Ovary (tissue), 7 donors: ENCODE measurements at regions not wholly inside any gene's neighbourhood (a gene's known extent, or its start where the extent isn't known, plus 50 kb on each side); places are given as distances from the start of the nearest gene placed in this dataset.

Experiments used
- DNase-seq, 5 donors: peaks; one replicate each; pipeline ENCODE4 v3.0.0-alpha.2; 2019 to 2020
- H3K27ac ChIP-seq, 2 donors: fragments of 200-600 bp; one replicate each; pipeline versions ENCODE4 v1.5.1 to v1.8.0; 2019 to 2022
- H3K27me3 ChIP-seq: fragments of 200-600 bp; one replicate; pipeline ENCODE4 v1.8.0; 2022
- H3K36me3 ChIP-seq: fragments of 200-600 bp; sonication (generic); one replicate; pipeline ENCODE4 v1.5.1; 2019
- H3K4me1 ChIP-seq: one replicate; pipeline ENCODE4 v1.8.1; 2013; ENCODE audit warnings: mild to moderate bottlenecking, moderate library complexity; ENCODE audit not compliant: insufficient read depth
- H3K4me3 ChIP-seq: fragments of 200-600 bp; sonication (generic); one replicate; pipeline ENCODE4 v1.5.1; 2017
- H3K9me3 ChIP-seq, 2 donors: fragments of 200-600 bp in 1 of 2; sonication (generic) in 1 of 2; one replicate each; pipeline versions ENCODE4 v1.5.1 to v1.8.1; 2013 to 2019; ENCODE audit warnings: mild to moderate bottlenecking in 1 of 2, moderate library complexity in 1 of 2
- EP300 ChIP-seq: sonication (generic); formaldehyde crosslinking; IDR thresholded peaks from one replicate; pipeline ENCODE4 v1.6.1; 2017; ENCODE audit warnings: antibody characterized with exemption
- POLR2A ChIP-seq: fragments of 450-650 bp; IDR thresholded peaks from one replicate; pipeline ENCODE4 v1.6.1; 2017; ENCODE audit warnings: antibody characterized with exemption, mild to moderate bottlenecking, moderate library complexity
- WGBS, 3 donors: extraction: QIAGEN DNeasy Blood & Tissue Kit in 1 of 3; methylation state at CpG; one replicate each; pipeline versions ENCODE4 v1.1.5 to v1.1.7; 2013 to 2017; 5-methylcytosine and 5-hydroxymethylcytosine counted together
- intact Hi-C, 4 donors: fragments of 100-400 bp; cut with DNase I; formaldehyde crosslinking; loops; one replicate each; pipeline versions ENCODE4 v1.11.0 to v1.15.1; 2022 to 2023
- TF ChIP-seq, protein P1 (sequence below), 3 donors: fragments of 450-650 bp in 2 of 3; fragments of 200-600 bp in 1 of 3; IDR thresholded peaks; one replicate each; pipeline versions ENCODE4 v1.5.1 to v1.8.0; 2016 to 2022; ENCODE audit warnings: antibody characterized with exemption in 3 of 3, mild to moderate bottlenecking in 1 of 3
- donor health status: DM: no; HTN: no; CAD: no; lungs with moderate emphysema.
- donor health status: DM: no; HTN: no; CAD: no.
- donor health status: Bipolar disorder and iron deficiency.
- donor health status: DM: no; HTN: no; CAD: no.
- donor health status: DM: yes; HTN: yes; CAD: no.

DNA sequence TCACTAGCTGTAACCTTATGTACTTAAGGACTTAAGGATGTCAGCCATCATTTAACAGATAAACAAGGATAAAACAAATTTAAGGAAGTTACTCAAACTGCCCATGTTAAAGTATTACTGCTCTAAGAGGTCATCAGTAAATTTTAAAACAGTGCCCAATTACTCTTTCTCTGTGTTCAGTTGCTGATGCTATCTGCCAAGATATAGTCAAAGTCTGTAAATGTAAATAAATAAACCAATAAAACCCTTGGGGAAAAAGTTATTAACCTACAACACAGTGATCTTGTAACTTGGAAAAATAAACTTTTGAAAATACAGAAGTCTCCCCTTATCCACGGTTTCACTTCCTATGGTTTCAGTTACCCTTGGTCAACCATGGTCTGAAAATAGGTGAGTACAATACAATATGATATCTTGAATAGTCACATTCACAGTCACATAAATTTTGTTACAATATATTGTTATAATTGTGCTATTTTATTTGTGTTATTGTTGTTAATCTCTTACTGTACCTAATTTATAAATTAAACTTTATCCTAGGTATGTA, 501.8 kb downstream of the LMO4 start:
- no peaks in the 10 kb centered on the region for H3K36me3 ChIP-seq
- H3K27me3 ChIP-seq = no peaks in the 10 kb centered on the region
- H3K4me3 ChIP-seq = no peak overlapping the region
- WGBS, 3 donors = 82 to 88% (median 84%) methylated on average over 1 of the region's 1 CpG
- no peak overlapping the region for H3K27ac ChIP-seq
- TF ChIP-seq POLR2A (no peak), EP300 (no peak)
- TF ChIP-seq, protein P1, sequence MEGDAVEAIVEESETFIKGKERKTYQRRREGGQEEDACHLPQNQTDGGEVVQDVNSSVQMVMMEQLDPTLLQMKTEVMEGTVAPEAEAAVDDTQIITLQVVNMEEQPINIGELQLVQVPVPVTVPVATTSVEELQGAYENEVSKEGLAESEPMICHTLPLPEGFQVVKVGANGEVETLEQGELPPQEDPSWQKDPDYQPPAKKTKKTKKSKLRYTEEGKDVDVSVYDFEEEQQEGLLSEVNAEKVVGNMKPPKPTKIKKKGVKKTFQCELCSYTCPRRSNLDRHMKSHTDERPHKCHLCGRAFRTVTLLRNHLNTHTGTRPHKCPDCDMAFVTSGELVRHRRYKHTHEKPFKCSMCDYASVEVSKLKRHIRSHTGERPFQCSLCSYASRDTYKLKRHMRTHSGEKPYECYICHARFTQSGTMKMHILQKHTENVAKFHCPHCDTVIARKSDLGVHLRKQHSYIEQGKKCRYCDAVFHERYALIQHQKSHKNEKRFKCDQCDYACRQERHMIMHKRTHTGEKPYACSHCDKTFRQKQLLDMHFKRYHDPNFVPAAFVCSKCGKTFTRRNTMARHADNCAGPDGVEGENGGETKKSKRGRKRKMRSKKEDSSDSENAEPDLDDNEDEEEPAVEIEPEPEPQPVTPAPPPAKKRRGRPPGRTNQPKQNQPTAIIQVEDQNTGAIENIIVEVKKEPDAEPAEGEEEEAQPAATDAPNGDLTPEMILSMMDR (IDR thresholded peaks at IDR 0.05) = no peak
- DNase-seq = no peak
- no peaks in the 10 kb centered on the region for H3K4me1 ChIP-seq
- intact Hi-C loops = no loop called here
- H3K9me3 ChIP-seq = no peaks in the 10 kb centered on the region

DNA sequence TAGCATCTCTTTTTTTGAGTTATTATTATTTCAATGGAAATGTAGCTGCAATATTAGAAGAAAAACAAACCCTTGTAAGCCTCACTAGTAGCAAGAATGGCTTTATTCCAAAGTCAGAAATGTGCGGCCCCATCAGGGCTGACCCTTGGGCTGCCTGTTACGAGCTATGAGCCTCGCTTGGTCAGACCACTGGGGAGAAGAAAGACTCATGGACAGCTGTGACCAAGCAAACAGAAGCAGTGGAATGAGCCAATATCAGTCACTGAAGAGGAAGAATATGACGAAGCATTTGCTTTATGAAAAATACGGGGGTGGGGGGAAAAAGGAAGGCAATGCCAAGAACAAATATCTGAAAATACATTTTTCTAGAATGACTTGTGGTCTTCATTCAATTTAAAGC, 504.5 kb downstream of the LMO4 start:
- Histone ChIP-seq H3K9me3 (no peaks in the 10 kb centered on the region), H3K27me3 (no peaks in the 10 kb centered on the region), H3K4me3 (no peak overlapping the region), H3K36me3 (no peaks in the 10 kb centered on the region), H3K4me1 (no peaks in the 10 kb centered on the region), H3K27ac (no peak overlapping the region)
- 22 to 27% (median 25%) methylated on average over 5 of the region's 5 CpGs for WGBS, 3 donors
- intact Hi-C loops = no loop called here
- TF ChIP-seq EP300 (no peak), POLR2A (no peak)
- TF ChIP-seq, protein P1 (IDR thresholded peaks at IDR 0.05) = no peak
- peak in 1 of 5 donors; percentile 16 for DNase-seq

DNA sequence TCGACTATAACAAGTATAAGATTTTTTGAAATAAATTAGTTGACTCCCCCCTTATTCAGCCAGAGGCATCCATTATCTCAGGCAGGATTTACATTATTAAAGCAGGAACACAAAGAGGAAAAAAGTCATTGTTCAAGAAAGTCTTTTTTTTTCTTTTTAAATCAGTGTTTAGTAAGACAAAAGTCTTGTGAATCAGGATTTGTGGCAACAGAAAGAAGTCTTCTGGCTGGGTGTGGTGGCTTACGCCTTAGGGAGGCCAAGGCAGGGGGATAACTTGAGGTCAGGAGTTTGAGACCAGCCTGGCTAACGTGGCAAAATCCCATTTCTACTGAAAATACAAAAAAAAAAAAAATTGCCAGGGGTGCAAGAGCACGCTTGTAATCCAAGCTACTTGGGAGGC, 505.5 kb downstream of the LMO4 start:
- no peaks in the 10 kb centered on the region for H3K27me3 ChIP-seq
- no peak overlapping the region for H3K27ac ChIP-seq
- intact Hi-C loops = no loop called here
- DNase-seq = no peak
- TF ChIP-seq, protein P1 (IDR thresholded peaks at IDR 0.05) = no peak
- TF ChIP-seq EP300 (no peak), POLR2A (no peak)
- no peaks in the 10 kb centered on the region for H3K9me3 ChIP-seq
- H3K36me3 ChIP-seq = no peaks in the 10 kb centered on the region
- 88 to 91% (median 89%) methylated on average over 4 of the region's 4 CpGs for WGBS, 3 donors
- H3K4me3 ChIP-seq = no peak overlapping the region
- no peaks in the 10 kb centered on the region for H3K4me1 ChIP-seq

DNA sequence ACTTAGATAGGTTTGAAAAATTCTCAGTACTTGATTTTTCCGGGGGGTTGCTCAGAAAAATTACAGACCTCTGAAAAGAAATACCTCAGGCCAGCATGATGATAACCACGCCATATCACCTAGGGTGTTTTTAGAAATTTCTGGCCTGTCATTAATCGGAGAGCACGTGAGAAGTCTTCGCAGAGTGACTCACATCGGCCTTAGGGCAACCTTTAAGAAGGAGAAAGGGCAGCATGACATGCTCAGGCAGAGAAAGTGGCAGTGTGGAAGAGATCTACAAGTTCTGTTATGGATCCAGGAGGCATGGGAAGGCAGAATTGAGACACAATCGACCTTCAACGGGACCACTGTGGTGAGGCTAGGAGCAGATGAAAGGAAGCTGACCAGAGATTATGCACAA, 506.3 kb downstream of the LMO4 start:
- DNase-seq = no peak
- no peak overlapping the region for H3K27ac ChIP-seq
- TF ChIP-seq POLR2A = no peak
- no peak for TF ChIP-seq EP300
- TF ChIP-seq, protein P1 (IDR thresholded peaks at IDR 0.05) = no peak
- no peaks in the 10 kb centered on the region for H3K9me3 ChIP-seq
- no peaks in the 10 kb centered on the region for H3K27me3 ChIP-seq
- H3K36me3 ChIP-seq = no peaks in the 10 kb centered on the region
- no peak overlapping the region for H3K4me3 ChIP-seq
- intact Hi-C loops = no loop called here
- WGBS, 3 donors = 93 to 95% (median 93%) methylated on average over 8 of the region's 8 CpGs
- H3K4me1 ChIP-seq = no peaks in the 10 kb centered on the region
